ENCODE measurements at regions not wholly inside any gene's neighbourhood (a gene's known extent, or its start where the extent isn't known, plus 50 kb on each side); places are given as distances from the start of the nearest gene placed in this dataset.

GRCh38 chr1:221946768-221947167 lies 204.9 kb upstream of the DUSP10 start:
- no peaks in the 10 kb centered on the region for H3K4me1 ChIP-seq (ENCODE audit: control insufficient read depth in 1 of 2, insufficient read depth in 2 of 2, low read length in 2 of 2)
- H3K27ac ChIP-seq (ENCODE audit: low read length) = no peak overlapping the region
- H3K9me3 ChIP-seq (ENCODE audit: control insufficient read depth in 1 of 2, low read length in 2 of 2) = peaks cover 0 to 9% of the 10 kb centered on the region in 2 donors
- H3K36me3 ChIP-seq (ENCODE audit: control insufficient read depth in 1 of 2, insufficient read depth in 2 of 2, low read length in 2 of 2) = no peaks in the 10 kb centered on the region
- H3K27me3 ChIP-seq (ENCODE audit: low read depth, low read length) = no peaks in the 10 kb centered on the region
- H3K4me3 ChIP-seq (ENCODE audit: low read depth in 1 of 2, low read length in 2 of 2) = no peak overlapping the region

DNA sequence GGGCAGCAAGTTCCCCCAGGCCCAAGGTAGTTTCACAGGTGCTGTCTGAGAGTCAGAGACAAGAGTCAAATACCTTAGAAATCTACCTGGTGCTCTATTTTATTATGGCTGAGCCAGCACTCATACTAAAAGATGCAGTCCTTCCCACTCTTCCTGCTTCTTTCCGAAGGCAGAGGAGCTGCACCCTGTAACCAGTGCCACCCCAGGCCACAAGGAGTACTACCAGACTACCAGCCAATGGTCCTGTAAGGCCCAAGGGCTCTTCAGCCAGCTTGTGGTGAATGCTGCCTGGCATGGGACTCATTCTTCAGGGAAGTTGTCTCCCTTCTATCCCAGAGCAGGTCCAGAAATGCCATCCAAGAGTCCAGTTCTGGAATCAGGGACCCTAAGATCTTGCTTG lies 203.8 kb upstream of the DUSP10 start:
- peaks cover 0 to 9% of the 10 kb centered on the region in 2 donors for H3K9me3 ChIP-seq (ENCODE audit: control insufficient read depth in 1 of 2, low read length in 2 of 2)

GRCh38 chr1:221944247-221944870 lies 202.5 kb upstream of the DUSP10 start:
- H3K27ac ChIP-seq (ENCODE audit: low read length) = no peak overlapping the region
- no peaks in the 10 kb centered on the region for H3K36me3 ChIP-seq (ENCODE audit: control insufficient read depth in 1 of 2, insufficient read depth in 2 of 2, low read length in 2 of 2)
- no peaks in the 10 kb centered on the region for H3K4me1 ChIP-seq (ENCODE audit: control insufficient read depth in 1 of 2, insufficient read depth in 2 of 2, low read length in 2 of 2)
- no peaks in the 10 kb centered on the region for H3K27me3 ChIP-seq (ENCODE audit: low read depth, low read length)
- peaks cover 0 to 9% of the 10 kb centered on the region in 2 donors for H3K9me3 ChIP-seq (ENCODE audit: control insufficient read depth in 1 of 2, low read length in 2 of 2)
- no peak overlapping the region for H3K4me3 ChIP-seq (ENCODE audit: low read depth in 1 of 2, low read length in 2 of 2)

More for the DNA sequence above, 203.8 kb upstream of the DUSP10 start:
- H3K27me3 ChIP-seq (ENCODE audit: low read depth, low read length) = no peaks in the 10 kb centered on the region
- no peaks in the 10 kb centered on the region for H3K4me1 ChIP-seq (ENCODE audit: control insufficient read depth in 1 of 2, insufficient read depth in 2 of 2, low read length in 2 of 2)
- no peak overlapping the region for H3K4me3 ChIP-seq (ENCODE audit: low read depth in 1 of 2, low read length in 2 of 2)
- no peak overlapping the region for H3K27ac ChIP-seq (ENCODE audit: low read length)
- H3K36me3 ChIP-seq (ENCODE audit: control insufficient read depth in 1 of 2, insufficient read depth in 2 of 2, low read length in 2 of 2) = no peaks in the 10 kb centered on the region

- no peak overlapping the region for H3K4me3 ChIP-seq (ENCODE audit: low read depth in 1 of 2, low read length in 2 of 2)
- no peaks in the 10 kb centered on the region for H3K36me3 ChIP-seq (ENCODE audit: control insufficient read depth in 1 of 2, insufficient read depth in 2 of 2, low read length in 2 of 2)
- H3K27ac ChIP-seq (ENCODE audit: low read length) = no peak overlapping the region
- H3K27me3 ChIP-seq (ENCODE audit: low read depth, low read length) = no peaks in the 10 kb centered on the region
- H3K9me3 ChIP-seq (ENCODE audit: control insufficient read depth in 1 of 2, low read length in 2 of 2) = peaks cover 0 to 9% of the 10 kb centered on the region in 2 donors
- no peaks in the 10 kb centered on the region for H3K4me1 ChIP-seq (ENCODE audit: control insufficient read depth in 1 of 2, insufficient read depth in 2 of 2, low read length in 2 of 2)
Observed at GRCh38 chr1:221940631-221941030, 198.7 kb upstream of the DUSP10 start.

- H3K9me3 ChIP-seq (ENCODE audit: control insufficient read depth in 1 of 2, low read length in 2 of 2) = peaks cover 0 to under 1% of the 10 kb centered on the region in 2 donors
- no peaks in the 10 kb centered on the region for H3K27me3 ChIP-seq (ENCODE audit: low read depth, low read length)
- H3K4me3 ChIP-seq (ENCODE audit: low read depth in 1 of 2, low read length in 2 of 2) = no peak overlapping the region
- no peaks in the 10 kb centered on the region for H3K4me1 ChIP-seq (ENCODE audit: control insufficient read depth in 1 of 2, insufficient read depth in 2 of 2, low read length in 2 of 2)
- no peak overlapping the region for H3K27ac ChIP-seq (ENCODE audit: low read length)
- no peaks in the 10 kb centered on the region for H3K36me3 ChIP-seq (ENCODE audit: control insufficient read depth in 1 of 2, insufficient read depth in 2 of 2, low read length in 2 of 2)
Observed at GRCh38 chr1:221939607-221940006, 197.7 kb upstream of the DUSP10 start.

DNA sequence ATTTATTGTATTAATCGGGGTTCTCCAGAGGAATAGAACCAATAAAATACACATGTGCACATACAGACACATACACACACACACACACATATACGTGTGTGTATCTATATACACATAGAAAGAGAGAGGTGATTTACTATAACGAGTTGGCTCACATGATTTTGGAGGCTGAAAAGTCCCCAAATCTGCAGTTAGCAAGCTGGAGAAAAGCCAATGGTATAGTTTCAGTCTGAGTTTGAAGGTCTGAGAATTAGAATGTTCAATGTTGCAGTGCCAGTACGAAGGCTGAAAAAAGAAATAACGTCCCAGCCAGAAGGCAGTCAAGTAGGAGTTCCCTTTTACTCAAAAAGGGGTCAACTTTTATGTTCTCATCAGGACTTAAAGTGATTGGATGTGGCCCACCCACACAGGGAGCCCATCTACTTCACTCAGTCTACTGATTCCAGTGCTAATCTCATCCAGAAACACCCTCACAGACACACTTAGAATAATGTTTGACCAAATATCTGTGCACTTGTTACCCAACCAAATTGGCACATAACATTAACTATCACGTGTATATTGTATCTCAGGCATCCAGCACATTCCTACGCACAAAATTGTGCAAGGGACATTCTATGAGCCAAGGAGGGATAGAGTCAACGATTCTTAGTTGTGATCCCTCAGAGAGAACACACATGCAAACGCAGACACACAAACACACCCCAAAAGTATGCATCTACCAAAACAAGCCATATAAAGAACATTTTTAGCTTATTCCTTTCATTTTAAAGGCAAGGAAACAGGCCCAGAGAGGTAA lies 195.5 kb upstream of the DUSP10 start:
- Histone ChIP-seq H3K4me3 (ENCODE audit: low read depth in 1 of 2, low read length in 2 of 2) (no peak overlapping the region), H3K36me3 (ENCODE audit: control insufficient read depth in 1 of 2, insufficient read depth in 2 of 2, low read length in 2 of 2) (no peaks in the 10 kb centered on the region), H3K4me1 (ENCODE audit: control insufficient read depth in 1 of 2, insufficient read depth in 2 of 2, low read length in 2 of 2) (no peaks in the 10 kb centered on the region), H3K9me3 (ENCODE audit: control insufficient read depth in 1 of 2, low read length in 2 of 2) (peaks cover 0 to 4% of the 10 kb centered on the region in 2 donors), H3K27me3 (ENCODE audit: low read depth, low read length) (no peaks in the 10 kb centered on the region), H3K27ac (ENCODE audit: low read length) (no peak overlapping the region)

DNA sequence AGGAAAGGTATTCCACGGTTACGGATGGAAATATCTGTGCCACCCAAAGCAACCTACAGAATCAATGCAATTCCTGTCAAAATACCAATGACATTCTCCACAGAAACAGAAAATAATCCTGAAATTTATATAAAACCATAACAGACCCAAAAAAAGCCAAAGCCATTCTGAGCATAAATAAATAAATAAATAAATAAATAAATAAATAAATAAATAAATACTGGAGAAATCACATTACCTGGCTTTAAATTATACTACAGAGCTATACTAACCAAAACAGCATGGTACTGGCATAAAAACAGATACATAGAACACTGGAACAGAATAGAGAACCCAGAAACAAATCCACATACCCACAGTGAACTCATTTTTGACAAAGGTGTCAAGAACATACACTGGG lies 191.9 kb upstream of the DUSP10 start:
- Histone ChIP-seq H3K27ac (ENCODE audit: low read length) (no peak overlapping the region), H3K36me3 (ENCODE audit: control insufficient read depth in 1 of 2, insufficient read depth in 2 of 2, low read length in 2 of 2) (no peaks in the 10 kb centered on the region), H3K4me1 (ENCODE audit: control insufficient read depth in 1 of 2, insufficient read depth in 2 of 2, low read length in 2 of 2) (no peaks in the 10 kb centered on the region), H3K9me3 (ENCODE audit: control insufficient read depth in 1 of 2, low read length in 2 of 2) (peaks cover 0 to 13% of the 10 kb centered on the region in 2 donors), H3K4me3 (ENCODE audit: low read depth in 1 of 2, low read length in 2 of 2) (no peak overlapping the region), H3K27me3 (ENCODE audit: low read depth, low read length) (no peaks in the 10 kb centered on the region)

DNA sequence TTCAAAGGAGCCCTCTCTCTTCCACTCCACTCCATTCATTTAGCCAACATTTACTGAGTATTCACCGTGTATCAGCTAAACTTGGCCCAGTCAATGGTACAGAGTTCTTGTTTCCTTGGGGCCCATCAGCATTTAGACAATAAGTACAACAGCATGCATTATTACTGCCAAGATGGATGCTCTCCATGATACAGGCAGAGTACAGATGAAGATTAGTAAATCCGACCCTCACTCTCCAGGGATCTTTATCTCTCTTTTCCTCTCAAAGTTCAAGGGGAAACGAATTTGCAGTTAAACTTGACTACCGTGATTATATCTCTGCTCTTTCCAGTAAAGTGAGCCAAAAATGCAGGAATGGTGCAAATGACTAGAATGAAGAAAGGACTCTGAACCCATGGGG lies 184.6 kb upstream of the DUSP10 start:
- no peaks in the 10 kb centered on the region for H3K36me3 ChIP-seq (ENCODE audit: control insufficient read depth in 1 of 2, insufficient read depth in 2 of 2, low read length in 2 of 2)
- no peaks in the 10 kb centered on the region for H3K4me1 ChIP-seq (ENCODE audit: control insufficient read depth in 1 of 2, insufficient read depth in 2 of 2, low read length in 2 of 2)
- H3K9me3 ChIP-seq (ENCODE audit: control insufficient read depth in 1 of 2, low read length in 2 of 2) = peaks cover 0 to 8% of the 10 kb centered on the region in 2 donors
- no peak overlapping the region for H3K27ac ChIP-seq (ENCODE audit: low read length)
- no peak overlapping the region for H3K4me3 ChIP-seq (ENCODE audit: low read depth in 1 of 2, low read length in 2 of 2)
- no peaks in the 10 kb centered on the region for H3K27me3 ChIP-seq (ENCODE audit: low read depth, low read length)

DNA sequence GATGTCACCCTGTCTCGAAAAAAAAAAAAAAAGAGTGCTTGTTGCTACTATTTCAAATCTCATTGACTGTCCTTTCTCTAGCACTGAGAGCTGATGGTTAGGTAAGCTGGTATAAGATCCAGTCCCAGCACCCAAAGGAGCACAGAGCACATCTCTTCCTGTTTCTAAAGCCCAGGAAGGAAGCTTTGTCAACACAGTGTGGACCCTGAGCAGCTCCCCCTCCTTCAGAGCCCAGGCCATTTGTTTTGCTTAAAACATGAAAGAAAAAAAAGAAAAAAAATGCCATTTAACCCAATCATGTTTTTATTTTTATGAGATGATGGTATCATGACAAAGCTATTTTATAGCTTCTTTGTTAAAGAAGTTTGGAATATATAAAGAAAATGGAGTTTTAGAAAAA lies 184.1 kb upstream of the DUSP10 start:
- Histone ChIP-seq H3K9me3 (ENCODE audit: control insufficient read depth in 1 of 2, low read length in 2 of 2) (peaks cover 0 to 8% of the 10 kb centered on the region in 2 donors), H3K4me1 (ENCODE audit: control insufficient read depth in 1 of 2, insufficient read depth in 2 of 2, low read length in 2 of 2) (no peaks in the 10 kb centered on the region), H3K4me3 (ENCODE audit: low read depth in 1 of 2, low read length in 2 of 2) (no peak overlapping the region)

GRCh38 chr1:221923929-221924598 lies 182.2 kb upstream of the DUSP10 start:
- Histone ChIP-seq H3K27ac (ENCODE audit: low read length) (no peak overlapping the region), H3K9me3 (ENCODE audit: control insufficient read depth in 1 of 2, low read length in 2 of 2) (peaks cover 0 to under 1% of the 10 kb centered on the region in 2 donors), H3K4me3 (ENCODE audit: low read depth in 1 of 2, low read length in 2 of 2) (no peak overlapping the region), H3K36me3 (ENCODE audit: control insufficient read depth in 1 of 2, insufficient read depth in 2 of 2, low read length in 2 of 2) (no peaks in the 10 kb centered on the region), H3K4me1 (ENCODE audit: control insufficient read depth in 1 of 2, insufficient read depth in 2 of 2, low read length in 2 of 2) (no peaks in the 10 kb centered on the region), H3K27me3 (ENCODE audit: low read depth, low read length) (no peaks in the 10 kb centered on the region)

More for the DNA sequence above, 184.1 kb upstream of the DUSP10 start:
- Histone ChIP-seq H3K27ac (ENCODE audit: low read length) (no peak overlapping the region), H3K27me3 (ENCODE audit: low read depth, low read length) (no peaks in the 10 kb centered on the region), H3K36me3 (ENCODE audit: control insufficient read depth in 1 of 2, insufficient read depth in 2 of 2, low read length in 2 of 2) (no peaks in the 10 kb centered on the region)

GRCh38 chr1:221921936-221922335 lies 180.0 kb upstream of the DUSP10 start:
- Histone ChIP-seq H3K9me3 (ENCODE audit: control insufficient read depth in 1 of 2, low read length in 2 of 2) (no peaks in the 10 kb centered on the region), H3K27me3 (ENCODE audit: low read depth, low read length) (no peaks in the 10 kb centered on the region), H3K4me3 (ENCODE audit: low read depth in 1 of 2, low read length in 2 of 2) (no peak overlapping the region), H3K36me3 (ENCODE audit: control insufficient read depth in 1 of 2, insufficient read depth in 2 of 2, low read length in 2 of 2) (no peaks in the 10 kb centered on the region), H3K4me1 (ENCODE audit: control insufficient read depth in 1 of 2, insufficient read depth in 2 of 2, low read length in 2 of 2) (no peaks in the 10 kb centered on the region), H3K27ac (ENCODE audit: low read length) (no peak overlapping the region)
